GM10266 (cell line): ENCODE measurements at regions not wholly inside any gene's neighbourhood (a gene's known extent, or its start where the extent isn't known, plus 50 kb on each side); places are given as distances from the start of the nearest gene placed in this dataset.
"Not testable (repeated sequence)": the region's sequence is repeated elsewhere in the genome, so short reads cannot be mapped to it uniquely, and the experiment has no call there.

Experiments
- DNase-seq: peaks from one replicate; pipeline ENCODE4 v3.0.0; 2012; ENCODE audit errors: extremely low spot score
- TF ChIP-seq, protein P1 (sequence below): IDR thresholded peaks from 2 replicates; pipeline ENCODE4 v1.5.1; 2012; ENCODE audit warnings: mild to moderate bottlenecking, low read depth; ENCODE audit not compliant: control insufficient read depth, insufficient read depth; ENCODE audit errors: missing control alignments

DNA sequence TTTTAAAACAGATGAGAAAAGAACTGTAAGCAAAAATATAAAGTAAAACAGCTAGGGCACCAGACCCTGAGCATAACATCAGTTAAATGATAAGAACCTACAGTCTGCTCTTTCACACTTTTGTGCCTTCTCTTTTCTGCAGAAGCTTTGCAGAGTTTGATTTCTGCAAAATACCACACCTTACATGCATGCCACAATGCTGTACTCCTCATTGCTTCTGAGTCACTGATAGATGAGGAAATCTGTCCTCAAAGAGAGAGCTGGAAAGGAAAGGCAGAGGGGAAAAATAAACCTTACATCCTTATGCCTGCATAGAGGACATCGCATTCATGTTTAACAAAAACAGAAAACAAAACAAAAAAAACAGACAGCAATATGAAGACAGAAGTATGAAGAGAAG is 142.9 kb downstream of the ATPSCKMT start:
- DNase-seq = no peak
- TF ChIP-seq, protein P1, sequence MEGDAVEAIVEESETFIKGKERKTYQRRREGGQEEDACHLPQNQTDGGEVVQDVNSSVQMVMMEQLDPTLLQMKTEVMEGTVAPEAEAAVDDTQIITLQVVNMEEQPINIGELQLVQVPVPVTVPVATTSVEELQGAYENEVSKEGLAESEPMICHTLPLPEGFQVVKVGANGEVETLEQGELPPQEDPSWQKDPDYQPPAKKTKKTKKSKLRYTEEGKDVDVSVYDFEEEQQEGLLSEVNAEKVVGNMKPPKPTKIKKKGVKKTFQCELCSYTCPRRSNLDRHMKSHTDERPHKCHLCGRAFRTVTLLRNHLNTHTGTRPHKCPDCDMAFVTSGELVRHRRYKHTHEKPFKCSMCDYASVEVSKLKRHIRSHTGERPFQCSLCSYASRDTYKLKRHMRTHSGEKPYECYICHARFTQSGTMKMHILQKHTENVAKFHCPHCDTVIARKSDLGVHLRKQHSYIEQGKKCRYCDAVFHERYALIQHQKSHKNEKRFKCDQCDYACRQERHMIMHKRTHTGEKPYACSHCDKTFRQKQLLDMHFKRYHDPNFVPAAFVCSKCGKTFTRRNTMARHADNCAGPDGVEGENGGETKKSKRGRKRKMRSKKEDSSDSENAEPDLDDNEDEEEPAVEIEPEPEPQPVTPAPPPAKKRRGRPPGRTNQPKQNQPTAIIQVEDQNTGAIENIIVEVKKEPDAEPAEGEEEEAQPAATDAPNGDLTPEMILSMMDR = no peak

DNA sequence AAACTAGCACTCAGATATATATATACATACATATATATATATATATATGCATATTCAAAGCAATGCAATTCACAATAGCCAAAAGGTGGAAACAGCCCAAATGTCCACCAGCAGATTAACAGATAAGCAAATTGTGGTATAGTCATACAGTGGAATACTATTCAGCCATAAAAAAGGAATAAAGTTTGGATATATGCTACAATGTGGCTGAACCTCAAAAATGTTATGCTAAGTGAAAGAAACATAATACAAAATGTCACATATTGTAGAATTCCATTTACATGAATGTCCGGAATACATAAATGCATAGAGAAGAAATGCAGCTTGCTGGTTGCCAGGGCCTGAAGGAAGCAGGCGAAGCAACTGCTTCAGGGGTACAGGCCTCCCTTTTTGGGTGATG is 143.4 kb downstream of the ATPSCKMT start:
- TF ChIP-seq, protein P1 = no peak
- DNase-seq = no peak

- TF ChIP-seq, protein P1 = no peak
- DNase-seq = no peak
Measured at GRCh38 chr5:10102706-10103497, 146.8 kb downstream of the ATPSCKMT start.

GRCh38 chr5:10102235-10102634 is 147.5 kb downstream of the ATPSCKMT start:
- not testable (repeated sequence) for DNase-seq

DNA sequence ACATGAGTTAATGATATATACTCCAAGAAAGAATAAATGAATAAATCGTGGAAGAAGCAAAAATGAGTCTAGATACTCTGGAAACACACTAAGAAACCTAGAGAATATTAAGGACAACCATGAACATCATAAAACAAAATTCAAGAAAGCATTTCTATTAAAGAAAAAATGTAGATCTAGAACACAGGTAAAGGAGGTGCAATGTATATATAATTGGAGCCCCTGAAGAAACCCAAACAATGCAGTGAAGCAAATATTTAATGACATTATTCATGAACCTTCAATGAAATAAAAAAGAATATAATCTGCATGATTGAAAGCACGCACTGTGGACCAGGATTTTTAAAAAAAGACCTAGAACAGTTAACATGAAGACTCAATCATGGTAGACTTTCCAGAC is 150.1 kb downstream of the ATPSCKMT start:
- TF ChIP-seq, protein P1 = no peak
- DNase-seq = no peak

DNA sequence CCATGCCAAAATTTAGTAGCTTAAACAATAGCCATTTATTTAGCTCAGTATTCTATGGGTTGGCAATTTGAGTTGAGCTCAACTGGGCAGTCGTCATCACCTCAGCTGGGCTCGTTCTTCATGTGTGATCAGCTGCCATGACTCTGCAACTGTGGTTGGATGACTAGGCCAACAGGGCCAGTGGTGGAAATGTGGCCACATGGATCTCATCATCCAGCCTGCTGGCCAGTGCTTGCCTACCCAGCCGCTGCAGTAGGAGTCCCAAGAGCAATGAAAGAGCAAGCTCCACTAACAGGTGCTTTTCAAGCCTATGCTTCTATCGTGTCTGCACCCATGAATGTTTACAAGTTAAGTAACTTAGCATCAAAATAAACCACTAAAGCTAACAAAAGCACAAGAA is 158.0 kb downstream of the ATPSCKMT start:
- DNase-seq = no peak
- TF ChIP-seq, protein P1 = no peak

DNA sequence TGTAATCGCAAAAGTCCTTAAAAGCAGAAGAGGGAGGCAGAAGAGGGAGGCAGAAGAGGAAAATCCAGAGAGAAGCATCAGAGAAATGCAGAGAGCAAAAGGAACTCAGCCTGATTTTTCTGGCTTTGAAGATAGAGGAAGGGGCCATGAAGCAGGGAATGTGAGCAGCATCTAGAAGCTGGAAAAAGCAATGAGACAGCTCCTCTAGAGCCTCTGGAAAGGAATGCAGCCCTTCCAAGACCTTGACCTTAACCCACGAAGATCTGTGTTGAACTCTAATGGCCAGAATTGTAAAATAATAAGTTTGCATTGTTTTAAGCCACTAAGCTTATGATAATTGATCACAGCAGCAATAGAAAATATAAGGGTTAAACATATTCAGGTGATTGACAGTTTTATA is 159.6 kb downstream of the ATPSCKMT start:
- TF ChIP-seq, protein P1 = no peak
- no peak for DNase-seq

DNA sequence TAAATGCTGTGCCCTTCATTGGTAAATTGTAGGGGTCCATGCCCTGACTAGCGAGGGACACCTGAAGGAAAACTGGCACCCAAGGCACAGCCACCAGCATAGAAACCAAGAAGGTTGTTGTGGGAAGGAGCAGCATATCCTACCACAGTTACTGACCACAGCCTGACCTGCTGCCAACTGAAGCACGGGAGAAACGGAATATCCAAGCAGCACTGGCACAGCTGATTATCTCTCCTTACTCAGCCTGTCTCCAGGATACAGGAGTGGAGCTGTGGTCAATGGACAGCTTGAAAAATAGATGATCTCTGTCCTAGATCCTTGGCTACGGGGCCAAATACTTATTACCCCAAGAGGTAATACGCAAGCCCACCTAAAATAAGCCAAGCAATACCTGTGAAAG is 164.5 kb downstream of the ATPSCKMT start:
- TF ChIP-seq, protein P1 = no peak
- DNase-seq = no peak
